WTC11 (cell line): ENCODE measurements at regions not wholly inside any gene's neighbourhood (a gene's known extent, or its start where the extent isn't known, plus 50 kb on each side); places are given as distances from the start of the nearest gene placed in this dataset.

Experiments used
- CTCF ChIP-seq: fragments of 200-600 bp; IDR thresholded peaks from 2 replicates; pipeline ENCODE4 v1.8.0; 2022; ENCODE audit warnings: antibody characterized with exemption
- E2F5 ChIP-seq: sonication (generic); formaldehyde crosslinking; IDR thresholded peaks from 2 replicates; pipeline ENCODE4 v1.8.1; 2022; ENCODE audit warnings: mild to moderate bottlenecking, moderate library complexity, missing genetic modification reagents
- ETV6 ChIP-seq: sonication (generic); formaldehyde crosslinking; IDR thresholded peaks from 2 replicates; pipeline ENCODE4 v1.8.1; 2022; ENCODE audit warnings: mild to moderate bottlenecking, missing genetic modification reagents
- FOXJ3 ChIP-seq: sonication (generic); formaldehyde crosslinking; IDR thresholded peaks from 2 replicates; pipeline ENCODE4 v1.9.0; 2021; ENCODE audit warnings: missing genetic modification reagents, mild to moderate bottlenecking, borderline replicate concordance
- NR2C2 ChIP-seq: sonication (generic); formaldehyde crosslinking; IDR thresholded peaks from 2 replicates; pipeline ENCODE4 v1.8.0; 2022; ENCODE audit warnings: mild to moderate bottlenecking, missing genetic modification reagents
- PRDM15 ChIP-seq: sonication (generic); formaldehyde crosslinking; IDR thresholded peaks from 2 replicates; pipeline ENCODE4 v1.8.0; 2022; ENCODE audit warnings: missing genetic modification reagents
- SOX15 ChIP-seq: fragments of 250-450 bp; sonication (Bioruptor Pico); IDR thresholded peaks from 2 replicates; pipeline ENCODE4 v1.9.0; 2021; ENCODE audit warnings: mild to moderate bottlenecking
- SP1 ChIP-seq: sonication (generic); formaldehyde crosslinking; conservative IDR thresholded peaks from 2 replicates; pipeline ENCODE4 v1.8.1; 2022; ENCODE audit warnings: missing genetic modification reagents
- TEAD4 ChIP-seq: sonication (generic); formaldehyde crosslinking; IDR thresholded peaks from 2 replicates; pipeline ENCODE4 v1.8.0; 2022; ENCODE audit warnings: mild to moderate bottlenecking, missing genetic modification reagents

GRCh38 chr1:72521659-72522058 lies 239.3 kb upstream of the NEGR1 start:
- TF ChIP-seq CTCF (no peak), ETV6 (CRISPR knock-in tag) (no peak), TEAD4 (CRISPR knock-in tag) (no peak), FOXJ3 (CRISPR knock-in tag) (no peak), SOX15 (no peak), SP1 (CRISPR knock-in tag) (no peak), PRDM15 (CRISPR knock-in tag) (no peak), E2F5 (no peak), NR2C2 (no peak)
